ENCODE measurements at regions not wholly inside any gene's neighbourhood (a gene's known extent, or its start where the extent isn't known, plus 50 kb on each side); places are given as distances from the start of the nearest gene placed in this dataset.

DNA sequence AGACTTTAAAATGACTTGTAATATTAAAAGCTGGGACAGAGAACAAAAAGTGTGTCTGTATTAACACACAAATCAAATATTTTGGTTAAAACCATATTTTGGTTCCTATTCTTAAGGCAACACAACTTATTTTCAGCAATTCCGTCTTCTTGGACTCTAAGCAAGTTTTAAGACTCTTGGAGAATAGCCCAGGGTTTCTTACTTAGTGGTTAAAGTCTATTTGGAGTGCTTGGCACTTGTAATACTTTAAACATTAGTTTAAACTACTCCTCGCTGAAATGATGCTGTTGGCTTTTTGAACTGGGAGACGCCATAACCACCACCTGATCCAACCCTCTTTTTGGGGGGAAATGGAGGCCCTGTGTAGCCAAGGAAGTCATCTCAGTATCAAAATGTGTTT lies 109.7 kb upstream of the GMDS start:
- no peak for TF ChIP-seq ZNF239 (tag by site-specific recombination; IDR thresholded peaks at IDR 0.05)
- no peak for TF ChIP-seq ZNF747 (tag by site-specific recombination; IDR thresholded peaks at IDR 0.05)
